HG02938 (cell line): ENCODE measurements at regions not wholly inside any gene's neighbourhood (a gene's known extent, or its start where the extent isn't known, plus 50 kb on each side); places are given as distances from the start of the nearest gene placed in this dataset.

Source experiments
- ATAC-seq: cut with Tn5 transposase; IDR thresholded peaks from one replicate; pipeline ENCODE4 v1.9.1; 2021; ENCODE audit warnings: mild to moderate bottlenecking, moderate library complexity; ENCODE audit not compliant: unreplicated experiment

DNA sequence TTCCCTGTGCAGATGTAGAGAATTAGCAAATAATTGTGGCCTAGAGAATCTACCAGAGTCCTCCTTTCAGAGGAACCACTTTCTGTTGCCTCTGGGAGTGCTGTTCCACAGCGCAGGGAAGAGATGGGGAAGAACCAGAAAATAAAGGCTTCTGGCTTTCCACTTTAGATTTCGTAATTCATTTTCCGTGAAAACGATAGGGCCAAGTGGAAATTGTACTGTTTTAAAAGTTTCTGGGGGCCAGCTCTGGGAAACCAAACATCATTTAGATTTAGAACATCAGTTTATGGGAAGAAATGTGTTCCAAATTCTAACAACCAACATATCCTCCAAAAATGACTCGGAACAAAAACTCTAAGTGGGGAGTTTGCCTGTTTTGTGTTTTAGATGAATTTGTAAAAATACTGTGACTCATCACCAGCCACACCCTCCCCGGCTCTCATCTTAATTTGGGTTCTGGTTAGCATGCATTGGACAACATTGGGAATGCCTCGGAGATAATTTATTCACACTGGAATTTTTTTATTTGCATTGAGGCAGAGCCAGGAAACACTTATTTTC, 65.2 kb upstream of the LNX1 start:
- ATAC-seq: no peak

DNA sequence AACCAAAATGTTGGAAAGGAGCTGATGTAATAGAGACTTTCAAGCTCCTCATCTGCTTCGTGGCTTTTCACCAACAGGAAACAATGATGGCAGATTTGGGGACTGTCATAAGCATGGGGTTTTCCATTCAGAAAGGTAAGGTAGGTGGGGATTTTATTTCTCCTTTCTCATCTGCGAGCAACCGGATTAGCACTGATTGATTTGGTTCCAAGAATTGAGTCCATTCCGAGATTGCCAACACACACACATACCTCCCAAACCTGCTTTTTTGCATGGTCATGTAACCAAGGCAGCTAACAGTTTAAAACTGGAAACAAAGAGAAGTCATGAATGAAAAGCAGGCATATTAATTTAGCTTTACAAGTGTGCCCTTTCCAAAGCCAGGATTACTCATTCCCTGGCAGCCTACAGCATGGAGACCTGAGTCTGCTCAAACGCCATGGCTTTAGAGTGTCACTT, 63.0 kb upstream of the LNX1 start:
- no peak for ATAC-seq

DNA sequence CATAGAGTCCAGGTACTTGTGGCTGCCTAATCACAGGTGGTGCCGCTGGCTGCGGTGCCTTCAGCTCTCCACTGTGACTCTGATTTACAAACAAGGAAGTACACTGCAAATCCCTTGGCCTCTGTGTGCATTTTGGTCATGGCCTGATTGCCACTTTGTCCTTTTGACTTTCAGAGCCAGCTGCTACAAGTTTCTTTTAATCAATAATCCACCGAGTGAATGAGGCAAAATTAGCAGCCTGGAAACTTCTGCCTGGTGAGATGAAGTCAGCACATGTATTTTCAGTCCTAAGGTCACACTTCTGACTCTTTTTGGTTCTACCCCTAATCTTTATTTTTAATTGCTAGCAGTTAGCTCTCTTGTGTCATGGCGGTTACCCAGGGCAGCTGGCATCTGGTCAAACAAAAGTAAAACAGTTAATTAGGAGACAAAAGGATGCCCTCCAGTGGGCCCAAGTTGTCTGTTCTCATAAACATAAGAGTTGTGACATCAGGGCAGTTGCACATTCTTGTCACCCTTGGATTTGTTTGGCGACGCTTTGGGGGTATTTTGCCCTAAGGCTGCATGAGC, 62.3 kb upstream of the LNX1 start:
- ATAC-seq: peak; percentile 61

DNA sequence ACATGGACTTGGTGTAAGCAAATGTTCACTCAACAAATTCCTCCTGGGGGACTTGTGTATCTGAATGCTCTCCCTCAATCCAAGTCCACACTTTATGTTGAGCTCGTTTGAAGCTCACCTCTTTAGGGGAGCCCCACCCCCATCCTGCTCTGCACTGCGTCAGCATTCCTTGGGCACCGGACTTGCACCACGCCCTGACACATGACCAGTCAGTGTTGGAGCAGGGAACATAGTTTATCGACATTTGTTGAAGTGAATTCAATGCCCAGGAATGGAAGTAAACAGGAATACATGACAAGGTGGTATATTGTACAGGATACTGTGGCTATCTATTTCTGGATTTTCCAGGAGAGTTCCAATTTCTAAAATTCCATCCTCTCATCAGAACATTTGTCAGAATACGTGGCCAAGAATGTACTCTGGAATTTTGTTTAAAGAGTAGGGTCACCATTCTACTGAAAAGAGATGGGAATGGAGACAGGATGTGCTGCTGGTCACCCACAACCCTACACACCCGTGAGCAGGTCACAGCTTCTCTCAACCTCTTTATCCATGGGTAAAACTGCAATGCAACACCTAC, 60.0 kb upstream of the LNX1 start:
- no peak for ATAC-seq

DNA sequence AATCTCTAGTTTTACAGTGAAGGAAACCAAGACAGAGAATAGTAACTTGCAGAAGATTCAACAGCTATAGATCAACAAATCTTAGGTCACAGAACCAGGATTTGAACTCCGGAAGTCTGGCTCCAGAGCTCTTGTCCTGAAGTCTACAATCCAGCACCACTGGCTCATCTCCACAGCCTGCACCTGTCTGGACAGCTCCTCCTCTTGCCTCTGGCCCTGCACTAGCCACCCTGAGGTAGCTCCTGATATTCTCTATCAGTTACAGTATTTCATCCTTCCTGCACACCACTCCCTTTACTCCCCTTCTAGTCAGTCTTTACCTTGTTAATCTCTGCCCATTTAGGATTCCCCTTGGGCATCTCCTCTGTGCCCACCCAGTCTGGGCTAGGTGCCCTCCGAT, 58.1 kb upstream of the LNX1 start:
- ATAC-seq: no peak

DNA sequence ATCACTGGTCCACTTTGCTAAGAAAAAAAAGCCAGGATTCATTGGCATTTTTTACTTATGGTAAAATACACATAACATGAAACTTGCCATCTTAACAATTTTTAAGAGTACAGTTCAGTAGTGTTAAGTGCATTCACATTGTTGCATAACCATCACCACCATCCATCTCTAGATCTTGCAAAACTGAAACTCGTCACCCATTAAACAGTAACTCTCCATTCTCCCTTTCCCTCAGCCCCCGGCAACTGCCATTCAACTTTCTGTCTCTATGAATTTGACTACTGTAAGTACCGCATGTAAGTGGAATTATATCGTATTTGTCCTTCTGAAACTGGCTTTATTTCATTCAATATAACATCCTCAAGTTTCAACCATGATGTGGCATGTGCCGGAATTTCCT, 56.3 kb upstream of the LNX1 start:
- ATAC-seq: peak; percentile 70

DNA sequence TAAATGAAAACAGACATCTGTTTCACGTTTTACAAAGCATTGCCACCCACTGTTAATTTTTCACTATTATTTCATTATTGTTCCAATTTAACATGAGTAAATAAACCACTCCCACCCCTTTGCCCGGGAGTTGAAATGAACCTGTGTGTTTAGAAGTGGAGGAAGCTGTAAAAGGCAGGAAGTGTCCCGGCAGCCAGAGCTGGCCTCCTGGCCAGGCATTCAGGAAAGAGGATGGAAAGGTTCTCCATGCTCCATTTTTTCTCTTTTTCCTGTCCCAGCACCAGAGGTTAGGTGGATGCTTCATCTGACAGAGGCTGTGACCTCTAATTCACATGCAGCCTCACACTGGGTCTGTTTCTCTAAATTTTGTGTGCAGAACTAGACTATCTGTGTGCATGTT, 55.5 kb upstream of the LNX1 start:
- no peak for ATAC-seq

DNA sequence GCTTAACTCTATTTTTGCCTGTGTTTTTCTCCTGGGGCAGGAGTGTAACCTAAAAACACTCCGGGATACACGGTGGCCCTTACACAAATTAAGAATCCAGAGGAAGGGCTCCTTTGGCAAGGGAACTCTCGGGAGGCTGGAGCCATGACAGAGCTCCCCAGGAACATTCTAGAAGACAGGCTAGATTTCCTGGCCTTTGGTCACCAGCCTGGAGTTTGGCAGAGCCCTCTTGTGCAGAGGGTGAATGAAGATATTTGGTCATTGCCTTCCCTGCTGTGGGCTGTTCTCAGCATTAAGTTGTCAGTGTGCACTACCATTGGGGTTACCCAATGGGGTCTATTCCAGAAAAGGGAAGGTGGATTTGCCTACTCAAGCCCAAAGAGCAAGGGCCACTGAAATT, 53.8 kb upstream of the LNX1 start:
- ATAC-seq: no peak

DNA sequence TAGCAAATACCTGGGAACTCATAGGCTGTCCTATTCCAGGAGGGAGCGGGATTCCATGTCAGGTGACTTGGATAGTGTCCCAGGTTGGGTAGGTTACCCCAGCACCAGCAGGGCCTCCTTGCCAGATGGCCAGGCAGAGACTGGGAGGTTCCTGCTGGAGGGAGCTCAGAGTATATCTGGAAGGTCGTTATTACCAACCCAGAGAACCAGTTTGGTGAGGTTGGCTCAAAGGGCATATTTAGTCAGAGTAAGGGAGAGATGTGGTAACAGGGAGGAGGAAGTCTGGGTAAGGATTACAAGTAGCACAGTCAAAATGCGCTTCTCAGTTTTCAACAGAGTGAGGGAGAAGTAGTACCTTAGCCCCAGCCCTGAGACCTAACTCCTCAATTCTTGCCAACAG, 53.3 kb upstream of the LNX1 start:
- no peak for ATAC-seq
